ENCODE measurements at regions not wholly inside any gene's neighbourhood (a gene's known extent, or its start where the extent isn't known, plus 50 kb on each side); places are given as distances from the start of the nearest gene placed in this dataset.
"Not testable (repeated sequence)": the region's sequence is repeated elsewhere in the genome, so short reads cannot be mapped to it uniquely, and the experiment has no call there.

GRCh38 chr5:110005907-110006562, 316.3 kb downstream of the MAN2A1 start:
- not testable (repeated sequence) for TF ChIP-seq E2F6 (IDR thresholded peaks at IDR 0.05); EP300 (IDR thresholded peaks at IDR 0.05; ENCODE audit: borderline replicate concordance in 1 of 2, low read depth in 2 of 2, low read length in 2 of 2); POU5F1 (IDR thresholded peaks at IDR 0.05; ENCODE audit: low read depth, low read length)
- TF ChIP-seq, protein P1, sequence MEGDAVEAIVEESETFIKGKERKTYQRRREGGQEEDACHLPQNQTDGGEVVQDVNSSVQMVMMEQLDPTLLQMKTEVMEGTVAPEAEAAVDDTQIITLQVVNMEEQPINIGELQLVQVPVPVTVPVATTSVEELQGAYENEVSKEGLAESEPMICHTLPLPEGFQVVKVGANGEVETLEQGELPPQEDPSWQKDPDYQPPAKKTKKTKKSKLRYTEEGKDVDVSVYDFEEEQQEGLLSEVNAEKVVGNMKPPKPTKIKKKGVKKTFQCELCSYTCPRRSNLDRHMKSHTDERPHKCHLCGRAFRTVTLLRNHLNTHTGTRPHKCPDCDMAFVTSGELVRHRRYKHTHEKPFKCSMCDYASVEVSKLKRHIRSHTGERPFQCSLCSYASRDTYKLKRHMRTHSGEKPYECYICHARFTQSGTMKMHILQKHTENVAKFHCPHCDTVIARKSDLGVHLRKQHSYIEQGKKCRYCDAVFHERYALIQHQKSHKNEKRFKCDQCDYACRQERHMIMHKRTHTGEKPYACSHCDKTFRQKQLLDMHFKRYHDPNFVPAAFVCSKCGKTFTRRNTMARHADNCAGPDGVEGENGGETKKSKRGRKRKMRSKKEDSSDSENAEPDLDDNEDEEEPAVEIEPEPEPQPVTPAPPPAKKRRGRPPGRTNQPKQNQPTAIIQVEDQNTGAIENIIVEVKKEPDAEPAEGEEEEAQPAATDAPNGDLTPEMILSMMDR (IDR thresholded peaks at IDR 0.05; ENCODE audit: control extremely low read depth in 1 of 3, insufficient read depth in 1 of 3, low read depth in 1 of 3, low read length in 3 of 3), result peak in 2 of 3 experiments; percentile 6 to 24; a peak in 1 of 4 replicates
